ENCODE measurements at regions not wholly inside any gene's neighbourhood (a gene's known extent, or its start where the extent isn't known, plus 50 kb on each side); places are given as distances from the start of the nearest gene placed in this dataset.

DNA sequence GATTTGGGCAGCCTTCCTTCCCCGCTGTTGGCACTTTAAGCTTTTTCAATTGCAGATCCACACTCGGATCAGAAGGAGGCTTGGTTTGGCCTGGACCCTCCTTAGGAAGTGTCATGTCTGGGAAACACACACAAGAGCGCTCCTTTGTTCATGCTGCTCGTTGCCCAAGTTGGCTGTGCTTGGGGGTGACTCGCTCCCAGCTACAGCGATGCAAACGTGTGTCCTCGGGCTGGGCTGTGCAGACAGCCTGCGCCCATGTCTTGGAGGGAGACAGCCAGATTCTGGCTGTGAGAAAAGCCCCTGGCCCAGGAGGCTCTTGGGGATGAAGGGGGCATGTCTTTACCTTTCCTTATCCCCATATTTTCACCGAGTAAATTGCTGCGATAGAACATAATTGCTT is 665.6 kb upstream of the EEF2KMT start:
- TF ChIP-seq, protein P1, sequence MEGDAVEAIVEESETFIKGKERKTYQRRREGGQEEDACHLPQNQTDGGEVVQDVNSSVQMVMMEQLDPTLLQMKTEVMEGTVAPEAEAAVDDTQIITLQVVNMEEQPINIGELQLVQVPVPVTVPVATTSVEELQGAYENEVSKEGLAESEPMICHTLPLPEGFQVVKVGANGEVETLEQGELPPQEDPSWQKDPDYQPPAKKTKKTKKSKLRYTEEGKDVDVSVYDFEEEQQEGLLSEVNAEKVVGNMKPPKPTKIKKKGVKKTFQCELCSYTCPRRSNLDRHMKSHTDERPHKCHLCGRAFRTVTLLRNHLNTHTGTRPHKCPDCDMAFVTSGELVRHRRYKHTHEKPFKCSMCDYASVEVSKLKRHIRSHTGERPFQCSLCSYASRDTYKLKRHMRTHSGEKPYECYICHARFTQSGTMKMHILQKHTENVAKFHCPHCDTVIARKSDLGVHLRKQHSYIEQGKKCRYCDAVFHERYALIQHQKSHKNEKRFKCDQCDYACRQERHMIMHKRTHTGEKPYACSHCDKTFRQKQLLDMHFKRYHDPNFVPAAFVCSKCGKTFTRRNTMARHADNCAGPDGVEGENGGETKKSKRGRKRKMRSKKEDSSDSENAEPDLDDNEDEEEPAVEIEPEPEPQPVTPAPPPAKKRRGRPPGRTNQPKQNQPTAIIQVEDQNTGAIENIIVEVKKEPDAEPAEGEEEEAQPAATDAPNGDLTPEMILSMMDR (IDR thresholded peaks at IDR 0.05; ENCODE audit: low read depth, low read length): no peak
- TF ChIP-seq EZH2phosphoT487 (IDR thresholded peaks at IDR 0.05; ENCODE audit: low read depth): no peak
